Keratinocyte (primary cell): ENCODE measurements at regions not wholly inside any gene's neighbourhood (a gene's known extent, or its start where the extent isn't known, plus 50 kb on each side); places are given as distances from the start of the nearest gene placed in this dataset.

Source experiments
- DNase-seq: peaks from one replicate; pipeline ENCODE4 v3.0.0-alpha.2; 2011; ENCODE audit warnings: low read depth, missing footprints, low spot score
- FAIRE-seq: peaks from 2 replicates; lab custom pipeline; 2011; peaks lifted over from hg19 to GRCh38; lab: Jason Lieb, UNC
- H2AFZ ChIP-seq: 2 replicates; pipeline ENCODE4 v1.6.0; 2012; ENCODE audit warnings: low read length, control low read depth, inconsistent platforms; ENCODE audit not compliant: control insufficient read depth
- H3K27ac ChIP-seq: 2 replicates; pipeline ENCODE4 v1.5.1; 2011; ENCODE audit warnings: low read length; ENCODE audit not compliant: control insufficient read depth, insufficient read depth
- H3K27me3 ChIP-seq: 3 replicates; pipeline ENCODE4 v1.6.0; 2011; ENCODE audit warnings: low read length; ENCODE audit not compliant: control insufficient read depth, insufficient read depth; ENCODE audit errors: extremely low read depth
- H3K36me3 ChIP-seq, 2 experiments: 2 replicates in 1 of 2; 3 replicates in 1 of 2; pipeline ENCODE4 v1.5.1; 2011; ENCODE audit warnings: low read length in 2 of 2, mild to moderate bottlenecking in 1 of 2; ENCODE audit not compliant: control insufficient read depth in 2 of 2, insufficient read depth in 2 of 2; ENCODE audit errors: extremely low read depth in 1 of 2
- H3K4me1 ChIP-seq: 3 replicates; pipeline ENCODE4 v1.5.1; 2011; ENCODE audit warnings: low read length; ENCODE audit not compliant: control insufficient read depth, insufficient read depth; ENCODE audit errors: extremely low read depth
- H3K4me2 ChIP-seq: 3 replicates; pipeline ENCODE4 v1.6.0; 2011; ENCODE audit warnings: low read depth, low read length; ENCODE audit not compliant: control insufficient read depth, insufficient read depth; ENCODE audit errors: extremely low read depth
- H3K4me3 ChIP-seq, 3 experiments: fragments of 200-600 bp in 1 of 3; sonication (generic) in 1 of 3; 2 replicates in 2 of 3; 3 replicates in 1 of 3; pipeline ENCODE4 v1.5.1; 2011 to 2016; ENCODE audit warnings: low read length in 3 of 3, mild to moderate bottlenecking in 3 of 3, control low read depth in 2 of 3, inconsistent platforms in 1 of 3, low read depth in 1 of 3, mixed read lengths in 1 of 3, mixed run types in 1 of 3, moderate library complexity in 1 of 3; ENCODE audit not compliant: control insufficient read depth in 2 of 3, insufficient read depth in 2 of 3; ENCODE audit errors: extremely low read depth in 1 of 3
- H3K79me2 ChIP-seq: 2 replicates; pipeline ENCODE4 v1.6.0; 2012; ENCODE audit warnings: low read length; ENCODE audit not compliant: control insufficient read depth, insufficient read depth
- H3K9ac ChIP-seq: 3 replicates; pipeline ENCODE4 v1.6.0; 2011; ENCODE audit warnings: low read length; ENCODE audit not compliant: control insufficient read depth, insufficient read depth; ENCODE audit errors: extremely low read depth
- H3K9me1 ChIP-seq: 3 replicates; pipeline ENCODE4 v1.6.0; 2011; ENCODE audit warnings: low read length; ENCODE audit not compliant: control insufficient read depth, insufficient read depth; ENCODE audit errors: extremely low read depth
- H3K9me3 ChIP-seq: 2 replicates; pipeline ENCODE4 v1.5.1; 2012; ENCODE audit warnings: low read depth, low read length; ENCODE audit not compliant: control insufficient read depth
- H4K20me1 ChIP-seq: 3 replicates; pipeline ENCODE4 v1.6.0; 2011; ENCODE audit warnings: low read length; ENCODE audit not compliant: control insufficient read depth, insufficient read depth; ENCODE audit errors: extremely low read depth
- EZH2 ChIP-seq: IDR thresholded peaks from one replicate; pipeline ENCODE4 v1.6.1; 2012; ENCODE audit warnings: inconsistent platforms, mild to moderate bottlenecking, low read length, moderate library complexity
- dilution Hi-C: fragments of 300-500 bp; cut with MboI; formaldehyde crosslinking; loops from one replicate; pipeline ENCODE4 v1.7.0; 2020; ENCODE audit warnings: low sequenced_read_pairs; ENCODE audit not compliant: extremely low pct_ligation_motif_present
- TF ChIP-seq, protein P1 (sequence below), 3 experiments: IDR thresholded peaks in 1 of 3; conservative IDR thresholded peaks in 1 of 3; optimal IDR thresholded peaks in 1 of 3; 2 replicates in 2 of 3; 3 replicates in 1 of 3; pipeline versions ENCODE3 to v1.5.1; 2011; ENCODE audit warnings: low read length in 3 of 3, mild to moderate bottlenecking in 3 of 3, moderate library complexity in 2 of 3, control low read depth in 1 of 3, inconsistent platforms in 1 of 3; ENCODE audit not compliant: insufficient read depth in 2 of 3; ENCODE audit errors: extremely low read depth in 1 of 3

DNA sequence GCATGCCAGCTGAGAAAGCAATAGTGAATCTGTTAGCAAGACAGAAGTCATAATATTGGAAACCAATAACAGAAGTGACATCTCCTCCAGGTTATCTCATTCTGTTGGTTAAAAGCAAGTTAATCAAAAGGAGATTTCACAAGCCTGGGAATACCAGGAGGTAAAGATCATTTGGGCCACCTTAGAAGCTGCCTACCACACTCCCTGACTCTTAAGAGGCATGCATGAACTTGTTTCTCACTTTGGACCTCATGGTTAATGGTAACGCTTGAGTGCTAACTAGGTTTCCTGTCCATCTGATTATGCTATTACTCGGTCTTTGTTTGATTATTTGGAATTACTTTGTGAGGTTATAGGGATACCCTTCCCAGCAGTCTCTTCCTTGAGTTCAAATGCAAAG, 650.8 kb upstream of the SGO1 start:
- no peak overlapping the region for H3K27ac ChIP-seq
- TF ChIP-seq EZH2: no peak
- TF ChIP-seq, protein P1, sequence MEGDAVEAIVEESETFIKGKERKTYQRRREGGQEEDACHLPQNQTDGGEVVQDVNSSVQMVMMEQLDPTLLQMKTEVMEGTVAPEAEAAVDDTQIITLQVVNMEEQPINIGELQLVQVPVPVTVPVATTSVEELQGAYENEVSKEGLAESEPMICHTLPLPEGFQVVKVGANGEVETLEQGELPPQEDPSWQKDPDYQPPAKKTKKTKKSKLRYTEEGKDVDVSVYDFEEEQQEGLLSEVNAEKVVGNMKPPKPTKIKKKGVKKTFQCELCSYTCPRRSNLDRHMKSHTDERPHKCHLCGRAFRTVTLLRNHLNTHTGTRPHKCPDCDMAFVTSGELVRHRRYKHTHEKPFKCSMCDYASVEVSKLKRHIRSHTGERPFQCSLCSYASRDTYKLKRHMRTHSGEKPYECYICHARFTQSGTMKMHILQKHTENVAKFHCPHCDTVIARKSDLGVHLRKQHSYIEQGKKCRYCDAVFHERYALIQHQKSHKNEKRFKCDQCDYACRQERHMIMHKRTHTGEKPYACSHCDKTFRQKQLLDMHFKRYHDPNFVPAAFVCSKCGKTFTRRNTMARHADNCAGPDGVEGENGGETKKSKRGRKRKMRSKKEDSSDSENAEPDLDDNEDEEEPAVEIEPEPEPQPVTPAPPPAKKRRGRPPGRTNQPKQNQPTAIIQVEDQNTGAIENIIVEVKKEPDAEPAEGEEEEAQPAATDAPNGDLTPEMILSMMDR (optimal IDR thresholded peaks at IDR 0.05 in 1 of 3, IDR thresholded peaks at IDR 0.05 in 1 of 3, conservative IDR thresholded peaks at IDR 0.05 in 1 of 3; ENCODE audit: extremely low read depth in 1 of 3, insufficient read depth in 2 of 3, low read length in 3 of 3): no peak
- no peaks in the 10 kb centered on the region for H3K4me1 ChIP-seq
- no peaks in the 10 kb centered on the region for H3K36me3 ChIP-seq
- H3K9me3 ChIP-seq: no peaks in the 10 kb centered on the region
- no peak overlapping the region for H2AFZ ChIP-seq
- H3K4me2 ChIP-seq: no peak overlapping the region
- no peak overlapping the region for H3K9ac ChIP-seq
- H3K9me1 ChIP-seq: no peaks in the 10 kb centered on the region
- H3K4me3 ChIP-seq: no peak overlapping the region
- DNase-seq: no peak
- no peaks in the 10 kb centered on the region for H3K27me3 ChIP-seq
- H3K79me2 ChIP-seq: no peaks in the 10 kb centered on the region
- FAIRE-seq: no peak
- dilution Hi-C loops: no loop called here
- no peaks in the 10 kb centered on the region for H4K20me1 ChIP-seq

DNA sequence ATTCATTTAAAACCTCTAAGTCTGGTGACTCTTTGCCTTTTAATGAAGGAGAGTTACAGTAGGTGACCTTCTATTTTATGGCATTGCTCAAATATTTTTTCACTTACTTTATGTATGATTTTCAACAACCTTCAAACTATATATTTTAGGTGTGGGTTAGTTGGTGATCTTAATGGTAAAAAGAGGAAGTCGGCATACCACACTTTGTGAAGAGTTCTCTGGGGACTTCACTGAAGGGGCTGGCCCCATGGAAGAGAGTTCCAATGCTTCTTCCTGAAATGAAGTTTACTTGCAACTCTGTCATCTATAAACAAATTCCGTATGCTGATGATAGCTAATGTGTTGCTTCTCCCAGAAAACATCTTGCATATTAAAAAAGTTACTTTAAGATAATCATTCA, 647.0 kb upstream of the SGO1 start:
- dilution Hi-C loops: no loop called here
- Histone ChIP-seq H3K9ac (no peak overlapping the region), H4K20me1 (no peaks in the 10 kb centered on the region), H3K4me3 (no peak overlapping the region), H3K9me3 (no peaks in the 10 kb centered on the region), H3K36me3 (no peaks in the 10 kb centered on the region), H3K9me1 (no peaks in the 10 kb centered on the region), H3K4me2 (no peak overlapping the region), H3K79me2 (no peaks in the 10 kb centered on the region), H3K27ac (no peak overlapping the region), H3K27me3 (no peaks in the 10 kb centered on the region), H3K4me1 (no peaks in the 10 kb centered on the region), H2AFZ (no peak overlapping the region)
- DNase-seq (no peak), FAIRE-seq (no peak)
- TF ChIP-seq, protein P1 (optimal IDR thresholded peaks at IDR 0.05 in 1 of 3, IDR thresholded peaks at IDR 0.05 in 1 of 3, conservative IDR thresholded peaks at IDR 0.05 in 1 of 3; ENCODE audit: extremely low read depth in 1 of 3, insufficient read depth in 2 of 3, low read length in 3 of 3): no peak
- no peak for TF ChIP-seq EZH2
